ENCODE measurements at regions not wholly inside any gene's neighbourhood (a gene's known extent, or its start where the extent isn't known, plus 50 kb on each side); places are given as distances from the start of the nearest gene placed in this dataset.

DNA sequence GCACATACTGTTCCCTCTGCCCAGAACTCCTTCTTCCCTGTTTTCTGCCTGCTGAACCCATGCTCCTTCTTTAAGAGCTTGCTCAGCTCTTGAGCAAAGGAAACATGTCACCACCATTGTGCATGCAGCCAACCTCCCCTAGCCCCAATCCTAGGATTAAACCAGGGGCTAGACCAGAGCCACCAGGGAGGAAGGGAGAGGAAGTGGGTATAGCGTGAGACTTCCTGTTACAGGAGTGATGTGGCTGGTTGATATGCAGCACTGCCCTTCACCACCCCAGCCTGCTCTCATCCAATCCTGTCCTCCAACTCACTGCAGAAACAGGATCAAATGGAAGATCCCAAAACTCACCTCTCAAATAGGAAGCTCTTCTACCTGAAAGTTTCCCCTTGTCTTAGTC lies 67.1 kb upstream of the CDH5 start:
- TF ChIP-seq POLR2A (IDR thresholded peaks at IDR 0.05; ENCODE audit: low read depth, low read length): no peak
- no peak for TF ChIP-seq PAX5 (IDR thresholded peaks at IDR 0.05; ENCODE audit: insufficient read depth, low read length, severe bottlenecking)
- no peak for TF ChIP-seq POLR2AphosphoS5 (IDR thresholded peaks at IDR 0.05; ENCODE audit: low read depth, low read length)
